Hematopoietic multipotent progenitor cell treated with erythropoietin and hydrocortisone succinate and interleukin-3 and kit ligand, for 6 days (in vitro differentiated cells): ENCODE measurements at regions not wholly inside any gene's neighbourhood (a gene's known extent, or its start where the extent isn't known, plus 50 kb on each side); places are given as distances from the start of the nearest gene placed in this dataset.
"Not testable (repeated sequence)": the region's sequence is repeated elsewhere in the genome, so short reads cannot be mapped to it uniquely, and the experiment has no call there.

ENCODE experiments used
- DNase-seq: peaks from one replicate; pipeline ENCODE4 v3.0.0-alpha.2; 2015

DNA sequence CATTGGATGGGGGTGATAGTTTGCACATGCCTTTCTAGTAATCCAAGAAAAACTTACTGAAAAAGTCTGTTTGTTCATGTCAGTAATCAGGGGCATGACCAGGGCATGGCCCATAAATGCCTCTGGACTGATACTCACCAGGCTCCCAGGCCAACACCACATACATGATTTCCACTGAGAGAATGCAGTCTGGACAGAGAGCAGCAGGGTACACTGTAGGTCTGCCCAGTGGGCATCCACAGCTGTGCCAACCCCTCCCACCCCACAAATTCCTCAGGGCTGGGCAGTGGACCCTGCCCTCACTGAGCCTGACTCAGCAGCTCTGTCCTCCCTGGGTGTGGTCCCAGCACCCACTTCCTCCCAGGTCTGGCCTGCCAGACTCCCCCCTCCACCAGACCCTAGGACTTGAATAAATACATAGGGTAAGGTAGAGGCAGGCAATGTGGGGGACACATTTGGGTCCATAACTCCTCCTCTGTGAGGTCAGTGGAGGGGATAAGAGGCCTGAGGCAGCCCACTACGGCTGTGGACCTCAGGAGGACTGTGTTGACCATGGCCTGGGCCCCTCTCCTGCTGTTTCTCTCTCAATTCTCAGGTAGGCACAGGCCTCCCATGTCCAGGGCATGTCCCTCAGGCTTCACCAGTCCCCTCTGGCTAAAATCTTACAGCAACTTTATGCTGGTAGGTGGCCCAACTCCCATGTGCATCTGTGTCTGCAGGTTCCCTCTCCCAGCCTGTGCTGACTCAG, 92.2 kb upstream of the TOP3B start:
- DNase-seq = no peak

DNA sequence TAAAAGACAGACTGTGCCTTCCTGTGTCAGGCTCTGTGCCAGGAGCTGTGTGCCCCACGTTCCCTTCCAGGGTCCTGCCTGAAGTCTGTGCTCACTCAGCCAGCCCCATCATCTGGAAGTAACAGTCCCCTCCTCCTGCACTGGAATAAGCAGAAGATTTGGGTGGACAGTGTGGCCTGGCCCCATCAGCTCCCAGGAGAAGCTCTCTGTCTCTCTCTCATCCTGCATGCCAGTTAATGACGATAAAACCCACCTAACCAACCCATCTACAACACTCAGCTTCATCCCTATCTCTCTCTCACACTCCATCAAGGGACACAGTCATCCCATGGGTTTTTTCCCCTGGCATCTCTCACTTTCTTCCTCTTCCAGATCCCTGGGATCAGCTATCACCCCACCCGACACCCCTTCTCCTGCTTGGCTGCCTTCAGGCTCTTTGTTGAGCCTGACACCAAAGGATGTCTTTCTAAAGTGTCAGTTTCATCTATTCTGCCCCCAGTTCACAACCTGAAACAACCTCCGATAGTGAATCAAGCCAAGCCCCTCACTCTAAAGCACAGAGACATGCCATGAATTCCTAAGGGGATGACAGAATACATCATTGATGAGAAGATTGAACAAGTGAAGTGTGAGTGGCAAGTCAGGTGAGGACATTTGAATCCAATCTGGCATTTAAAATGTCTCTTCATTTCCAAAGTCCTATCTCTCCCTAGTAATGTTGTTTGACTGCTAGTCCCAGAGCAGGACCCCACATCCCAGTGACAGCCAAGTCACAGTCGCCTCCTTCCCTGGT, 91.4 kb upstream of the TOP3B start:
- DNase-seq = no peak

- no peak for DNase-seq
These were observed 89.7 kb upstream of the TOP3B start for GRCh38 chr22:22072169-22072836.

GRCh38 chr22:22071455-22071854, 88.9 kb upstream of the TOP3B start:
- no peak for DNase-seq

DNA sequence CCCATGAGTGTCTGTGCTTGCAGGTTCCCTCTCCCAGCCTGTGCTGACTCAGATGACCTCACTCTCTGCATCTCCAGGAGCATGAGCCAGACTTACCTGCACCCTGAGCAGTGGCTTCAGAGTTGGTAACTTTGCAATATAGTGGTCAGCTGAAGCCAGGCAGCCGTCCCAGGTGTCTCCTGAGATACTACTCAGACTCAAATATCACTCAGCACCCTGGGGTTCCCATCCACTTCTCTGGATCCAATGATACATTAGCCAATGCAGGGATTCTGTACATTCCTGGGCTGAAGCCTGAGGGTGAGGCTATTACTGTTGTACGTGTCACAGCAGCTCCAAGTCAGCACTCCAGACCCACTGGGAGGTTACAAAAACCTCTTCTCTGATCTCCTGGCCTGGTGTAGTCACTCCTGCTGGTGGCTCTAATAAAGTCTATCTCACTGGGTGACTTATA, 87.8 kb upstream of the TOP3B start:
- no peak for DNase-seq

DNA sequence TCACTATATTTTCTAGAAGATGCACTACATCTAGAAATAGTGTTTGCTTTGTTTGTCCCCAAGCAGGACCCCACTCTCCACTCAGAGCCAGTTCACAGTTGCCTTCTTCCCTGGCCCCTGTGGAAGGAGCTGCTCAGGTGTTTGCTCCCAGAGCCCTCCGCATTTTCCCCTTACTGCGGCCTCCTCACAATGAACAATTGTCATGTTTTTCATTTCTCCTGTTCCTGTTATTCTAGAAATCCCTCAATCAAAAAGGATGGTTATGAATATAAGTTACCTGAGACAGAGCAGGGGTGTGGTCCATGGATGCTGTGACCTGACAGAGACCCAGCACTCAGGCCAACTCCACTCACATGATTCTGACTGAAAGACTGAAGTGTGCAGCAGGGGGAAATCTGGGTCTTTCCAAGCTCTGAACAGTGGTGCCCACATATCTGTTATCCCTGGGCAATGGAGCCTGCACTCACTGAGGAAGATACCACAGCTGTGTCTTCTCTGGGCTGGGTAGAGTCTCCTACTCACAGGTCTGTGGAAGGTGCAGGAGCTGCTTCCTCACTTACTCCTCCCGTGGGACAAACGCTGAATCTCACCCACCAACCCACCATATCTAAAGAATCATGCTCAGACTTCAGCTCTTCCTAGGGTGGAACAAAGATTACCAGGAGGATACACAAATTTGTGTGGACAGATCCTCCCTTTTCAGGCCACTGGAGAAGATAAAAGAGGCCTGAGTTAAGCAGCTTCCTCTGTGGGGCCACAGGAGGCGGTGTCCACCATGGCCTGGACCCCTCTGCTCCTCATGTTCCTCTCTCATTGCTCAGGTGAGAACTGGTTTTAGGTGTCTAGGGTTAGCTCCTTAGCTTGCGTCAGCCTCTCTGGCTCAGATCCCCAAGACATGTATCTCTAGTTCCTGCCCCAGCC, 87.1 kb upstream of the TOP3B start:
- no peak for DNase-seq

DNA sequence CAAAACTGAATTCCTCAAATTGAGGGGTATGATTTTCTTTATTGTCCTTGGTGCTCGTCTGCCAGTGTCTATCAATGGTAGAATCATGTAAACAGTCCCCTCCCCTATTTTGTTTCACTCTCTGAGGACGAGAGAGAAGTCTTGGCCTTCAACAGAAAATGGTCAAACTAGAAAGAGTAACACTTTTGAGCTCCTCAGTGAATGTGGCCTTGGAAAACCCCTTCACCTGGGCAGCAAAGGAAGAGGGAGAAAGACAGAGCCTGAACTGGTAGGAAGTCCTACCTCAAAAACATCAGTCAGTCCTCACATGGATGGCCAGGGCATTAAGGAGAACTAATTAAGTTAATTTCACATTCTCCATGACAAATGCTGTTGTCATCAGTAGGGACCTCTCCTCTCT, 86.1 kb upstream of the TOP3B start:
- no peak for DNase-seq

DNA sequence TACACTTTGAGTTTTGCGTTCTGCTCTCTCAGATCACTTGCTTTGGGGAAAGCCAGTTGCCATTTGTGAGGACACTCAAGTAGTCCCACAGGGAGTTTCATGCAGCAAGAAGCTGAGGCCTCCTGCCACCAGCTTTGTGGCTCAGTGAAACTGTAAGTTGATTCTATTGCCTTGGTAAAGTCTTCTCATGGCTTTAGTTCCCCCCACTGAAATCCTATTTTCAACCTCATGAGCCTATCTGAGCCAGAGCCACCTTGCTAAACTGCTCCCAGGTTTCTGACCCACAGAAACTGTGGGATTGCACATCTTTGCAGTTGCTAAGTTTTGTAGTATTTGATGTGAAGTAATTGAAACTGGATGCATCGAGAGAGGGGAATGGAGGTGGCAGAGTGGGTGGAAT, 85.4 kb upstream of the TOP3B start:
- DNase-seq = no peak

DNA sequence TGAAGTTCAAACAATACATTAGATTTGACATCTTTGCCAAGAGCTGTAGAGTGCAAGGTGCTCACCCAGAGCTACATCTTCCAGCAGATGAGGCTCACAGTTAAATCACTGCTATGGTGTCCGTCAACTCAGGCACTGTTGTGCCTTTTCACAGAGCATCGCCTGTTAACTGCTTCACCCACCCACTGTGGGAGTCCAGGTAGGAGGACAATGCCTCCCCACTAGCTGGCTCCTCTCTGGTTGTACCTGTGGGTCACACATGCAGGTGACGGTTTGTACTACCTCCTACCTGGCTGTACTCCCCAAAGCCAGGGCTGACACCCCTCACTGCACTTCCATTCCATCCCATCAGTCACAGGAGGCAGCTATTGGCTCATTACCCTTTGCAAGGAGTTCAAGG, 84.6 kb upstream of the TOP3B start:
- no peak for DNase-seq

- no peak for DNase-seq
These were observed 82.0 kb upstream of the TOP3B start for GRCh38 chr22:22064580-22064979.

- no peak for DNase-seq
These were observed 79.8 kb upstream of the TOP3B start for GRCh38 chr22:22062306-22062793.

DNA sequence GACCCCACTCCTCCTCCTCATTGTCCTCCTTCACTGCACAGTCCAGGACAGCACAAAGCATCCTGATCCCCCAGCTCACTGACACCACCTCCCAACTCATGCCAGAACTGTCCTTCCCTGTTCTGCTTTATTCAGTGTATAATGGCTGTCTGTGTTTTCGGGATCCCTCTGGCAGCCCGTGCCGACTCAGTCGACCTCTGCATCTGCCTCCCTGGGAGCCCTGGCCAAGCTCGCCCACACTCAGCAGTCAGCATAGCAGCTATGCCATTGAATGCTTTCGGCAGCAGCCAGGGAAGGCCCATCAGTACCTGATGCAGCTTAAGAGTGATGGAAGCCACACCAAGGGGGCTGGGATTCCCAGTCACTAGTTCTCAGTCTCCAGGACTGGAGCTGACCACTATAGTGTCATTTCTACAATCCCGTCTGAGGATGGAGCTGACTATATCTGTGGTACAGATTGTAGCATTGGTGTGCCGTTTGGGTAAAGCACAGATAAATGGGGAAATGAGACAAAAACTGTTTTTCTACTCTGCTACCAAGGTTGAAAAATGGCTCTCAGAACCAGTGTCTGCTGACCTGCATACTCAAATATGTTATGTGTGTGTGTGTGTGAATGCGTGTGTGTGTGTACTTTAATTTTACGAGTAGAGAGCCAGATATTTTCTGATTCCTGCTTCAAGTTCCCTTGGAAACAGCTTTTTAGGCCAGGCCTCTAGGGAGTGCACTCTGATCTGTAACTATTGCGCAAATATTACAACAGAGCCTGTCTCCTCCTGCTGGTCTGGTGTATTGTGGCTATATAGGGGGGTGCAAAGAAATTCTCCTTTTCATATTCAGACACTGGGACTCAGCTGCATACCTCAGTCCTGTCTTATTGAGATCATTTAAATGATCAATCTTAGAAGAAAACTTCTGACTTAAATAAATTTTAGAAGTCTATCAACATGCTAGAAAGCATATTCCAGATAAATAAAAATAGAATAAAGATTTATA, 78.8 kb upstream of the TOP3B start:
- DNase-seq = peak; percentile 68

DNA sequence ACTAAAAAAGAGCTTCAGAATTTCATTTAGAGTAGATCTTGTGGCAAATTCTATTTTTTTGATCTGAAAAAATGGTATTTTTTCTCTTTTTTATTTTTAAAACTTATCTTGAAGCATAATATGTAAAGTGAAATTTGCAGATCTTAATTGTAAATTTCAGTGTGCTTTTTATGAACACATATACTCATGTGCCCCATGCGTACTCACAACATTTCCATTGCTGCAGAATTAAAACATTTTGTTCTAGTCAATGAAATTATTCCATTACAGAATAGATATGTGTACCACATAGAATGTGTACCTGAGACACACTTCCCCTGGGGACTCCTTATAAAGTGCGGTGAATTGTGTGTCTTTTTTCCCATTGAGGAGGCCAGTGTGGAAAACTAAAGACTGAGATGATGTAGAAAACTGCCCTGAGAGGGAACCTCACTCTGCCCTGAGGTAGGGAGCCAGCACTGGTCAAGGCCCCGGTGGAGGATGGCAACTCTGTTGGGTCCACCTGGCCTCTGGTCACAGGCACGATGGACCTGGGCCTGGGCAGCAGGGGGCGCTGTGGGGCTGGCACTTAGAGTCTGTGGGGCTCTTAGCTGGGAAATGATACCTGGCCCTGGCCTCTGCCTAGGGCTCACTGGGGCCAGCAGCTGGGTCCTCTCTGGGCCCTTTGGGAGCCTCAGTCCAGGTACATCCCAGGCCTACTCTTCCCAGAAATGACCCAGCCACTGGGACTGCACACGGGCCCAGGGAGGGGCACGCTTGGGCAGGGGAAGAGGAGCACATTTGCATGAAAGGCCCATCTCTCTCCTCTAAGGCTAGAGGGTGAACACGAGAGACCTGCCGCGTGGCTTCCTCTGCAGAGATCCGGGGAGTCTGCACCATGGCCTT, 77.9 kb upstream of the TOP3B start:
- peak; percentile 78 for DNase-seq

DNA sequence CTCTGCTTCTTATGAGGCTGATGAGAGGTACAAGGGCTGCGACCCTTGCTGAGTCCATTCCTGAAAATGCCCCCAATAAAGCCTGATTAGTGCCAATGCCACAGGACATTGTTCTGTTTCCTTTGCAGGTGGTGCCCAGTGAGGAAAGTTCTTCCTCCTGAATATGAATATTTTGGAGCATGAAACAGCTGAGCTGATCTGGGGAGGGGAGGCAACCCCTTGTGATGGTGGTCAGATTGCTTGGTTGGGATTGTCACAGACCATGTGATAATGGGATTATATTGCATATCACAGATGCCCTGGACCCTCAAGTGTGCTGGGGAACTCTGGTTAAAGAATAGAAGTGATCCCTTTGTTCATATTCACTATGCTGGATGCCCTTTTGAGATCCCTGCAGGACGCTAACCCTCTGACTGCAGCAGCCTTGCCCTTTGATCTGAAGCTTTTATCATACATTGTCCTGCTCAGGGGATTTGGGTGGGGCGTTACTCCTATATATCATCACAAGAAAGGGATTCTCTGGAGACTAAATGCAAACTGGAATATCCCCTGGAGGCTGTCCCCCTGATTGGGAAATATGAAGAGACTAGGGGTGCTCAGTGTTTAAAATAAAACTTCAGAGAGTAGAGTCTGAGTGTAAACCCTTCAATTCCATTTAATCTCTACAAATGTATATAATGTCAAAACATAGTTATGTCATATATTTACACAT, 76.9 kb upstream of the TOP3B start:
- no peak for DNase-seq

GRCh38 chr22:22058633-22059290, 76.2 kb upstream of the TOP3B start:
- no peak for DNase-seq

DNA sequence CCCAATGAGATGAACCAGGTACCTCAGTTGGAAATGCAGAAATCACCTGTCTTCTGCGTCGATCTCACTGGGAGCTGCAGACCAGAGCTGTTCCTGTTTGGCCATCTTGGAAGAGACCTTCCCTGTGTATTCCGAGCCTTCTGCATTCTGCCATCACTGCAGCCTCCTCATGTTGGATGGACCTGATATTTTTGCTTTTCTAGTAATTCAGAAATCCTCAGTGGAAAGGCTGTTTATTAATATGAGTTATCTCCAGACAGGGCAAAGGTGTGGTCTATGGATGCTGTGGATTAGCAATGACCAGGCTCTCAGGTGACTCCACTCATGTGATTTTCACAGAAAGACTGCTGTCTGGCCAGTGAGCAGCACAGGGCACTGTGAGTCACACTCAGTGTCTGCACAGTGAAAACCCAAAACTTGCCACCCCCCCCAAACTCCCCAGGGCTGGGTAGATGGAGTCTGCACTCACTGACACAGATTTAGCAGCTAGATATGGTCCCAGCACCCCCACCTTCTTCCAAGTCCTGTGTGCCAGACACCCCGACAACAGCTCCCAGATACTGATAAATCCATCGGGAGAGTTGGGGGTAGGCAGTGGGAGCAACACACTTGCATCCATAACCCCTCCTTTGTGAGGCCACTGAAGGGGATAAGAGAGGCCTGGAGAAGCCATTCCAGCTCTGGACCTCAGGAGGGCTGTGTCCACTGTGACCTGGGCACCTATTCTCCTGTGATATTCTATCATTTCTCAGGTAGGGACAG, 75.2 kb upstream of the TOP3B start:
- DNase-seq = no peak

GRCh38 chr22:22056809-22057594, 74.4 kb upstream of the TOP3B start:
- DNase-seq = not testable (repeated sequence)
